Prostate gland (tissue), 2 donors: ENCODE measurements at regions not wholly inside any gene's neighbourhood (a gene's known extent, or its start where the extent isn't known, plus 50 kb on each side); places are given as distances from the start of the nearest gene placed in this dataset.

Experiments
- DNase-seq: peaks from one replicate; pipeline ENCODE4 v3.0.0-alpha.2; 2019; ENCODE audit warnings: low spot score
- H3K27ac ChIP-seq, 2 donors: fragments of 200-600 bp; sonication (generic); 2 replicates each; pipeline ENCODE4 v1.5.1; 2017 to 2019
- H3K27me3 ChIP-seq: fragments of 200-600 bp; sonication (generic); replicated peaks from 2 replicates; pipeline ENCODE4 v1.5.1; 2019; ENCODE audit not compliant: insufficient read depth
- H3K36me3 ChIP-seq, 2 donors: fragments of 200-600 bp; sonication (generic); 1 replicate in 1 of 2; 2 replicates in 1 of 2; pipeline versions ENCODE4 v1.5.1 to v1.8.1; 2017 to 2019
- H3K4me1 ChIP-seq: fragments of 200-600 bp; sonication (generic); replicated peaks from 2 replicates; pipeline ENCODE4 v1.5.1; 2019
- H3K4me3 ChIP-seq, 2 donors: fragments of 200-600 bp; sonication (generic); 2 replicates each; pipeline ENCODE4 v1.5.1; 2017 to 2019
- H3K9me3 ChIP-seq: fragments of 200-600 bp; sonication (generic); 2 replicates; pipeline ENCODE4 v1.5.1; 2017
- CTCF ChIP-seq, 4 experiments: fragments of 200-600 bp in 2 of 4; fragments of 450-650 bp in 2 of 4; sonication (generic) in 2 of 4; IDR thresholded peaks; 1 replicate in 3 of 4; 2 replicates in 1 of 4; pipeline ENCODE4 v1.5.1; 2016 to 2019; ENCODE audit warnings: antibody characterized with exemption in 4 of 4, mild to moderate bottlenecking in 2 of 4, moderate library complexity in 2 of 4
- POLR2A ChIP-seq: fragments of 450-650 bp; IDR thresholded peaks from one replicate; pipeline ENCODE4 v1.6.1; 2016; ENCODE audit warnings: antibody characterized with exemption, mild to moderate bottlenecking
- POLR2AphosphoS5 ChIP-seq: sonication (generic); formaldehyde crosslinking; IDR thresholded peaks from one replicate; pipeline ENCODE4 v1.6.1; 2017; ENCODE audit warnings: antibody characterized with exemption
- WGBS: methylation state at CpG from one replicate; pipeline ENCODE4 v1.1.5; 2018; 5-methylcytosine and 5-hydroxymethylcytosine counted together
- intact Hi-C: fragments of 100-400 bp; cut with DNase I; formaldehyde crosslinking; loops from one replicate; pipeline ENCODE4 v1.14.2; 2022

- Histone ChIP-seq H3K4me1 (no peaks in the 10 kb centered on the region), H3K27me3 (no peaks in the 10 kb centered on the region), H3K9me3 (no peaks in the 10 kb centered on the region), H3K27ac (no peak overlapping the region), H3K36me3 (no peaks in the 10 kb centered on the region), H3K4me3 (no peak overlapping the region)
- DNase-seq = no peak
- intact Hi-C loops = no loop called here
- 82% methylated on average over 5 of the region's 5 CpGs for WGBS
- no peak for TF ChIP-seq POLR2A
- TF ChIP-seq CTCF (IDR thresholded peaks at IDR 0.05) = no peak
- TF ChIP-seq POLR2AphosphoS5 = no peak
Measured at GRCh38 chr2:66137606-66138130, 297.3 kb upstream of the MEIS1 start.

- H3K4me1 ChIP-seq = no peaks in the 10 kb centered on the region
- intact Hi-C loops = no loop called here
- no peak overlapping the region for H3K4me3 ChIP-seq
- H3K27ac ChIP-seq = no peak overlapping the region
- no peaks in the 10 kb centered on the region for H3K36me3 ChIP-seq
- TF ChIP-seq POLR2A (no peak), POLR2AphosphoS5 (no peak), CTCF (IDR thresholded peaks at IDR 0.05) (no peak)
- no peaks in the 10 kb centered on the region for H3K9me3 ChIP-seq
- no peaks in the 10 kb centered on the region for H3K27me3 ChIP-seq
- no peak for DNase-seq
- WGBS = 59% methylated on average over 4 of the region's 4 CpGs
Measured at GRCh38 chr2:66134138-66134701, 300.7 kb upstream of the MEIS1 start.

GRCh38 chr2:66127656-66128055, 307.3 kb upstream of the MEIS1 start:
- Histone ChIP-seq H3K27me3 (no peaks in the 10 kb centered on the region), H3K9me3 (no peaks in the 10 kb centered on the region), H3K36me3 (no peaks in the 10 kb centered on the region), H3K4me3 (no peak overlapping the region), H3K4me1 (no peaks in the 10 kb centered on the region), H3K27ac (no peak overlapping the region)
- WGBS = 92% methylated on average over 6 of the region's 6 CpGs
- TF ChIP-seq POLR2AphosphoS5 = no peak
- no peak for TF ChIP-seq CTCF (IDR thresholded peaks at IDR 0.05)
- no peak for TF ChIP-seq POLR2A
- DNase-seq = no peak
- intact Hi-C loops = no loop called here

- Histone ChIP-seq H3K9me3 (no peaks in the 10 kb centered on the region), H3K27me3 (no peaks in the 10 kb centered on the region), H3K4me3 (no peak overlapping the region), H3K4me1 (no peaks in the 10 kb centered on the region), H3K36me3 (no peaks in the 10 kb centered on the region), H3K27ac (no peak overlapping the region)
- TF ChIP-seq POLR2A = no peak
- no peak for TF ChIP-seq POLR2AphosphoS5
- TF ChIP-seq CTCF (IDR thresholded peaks at IDR 0.05) = no peak
- no peak for DNase-seq
- intact Hi-C loops = no loop called here
- WGBS = 57% methylated on average over 5 of the region's 5 CpGs
Measured at GRCh38 chr2:66127061-66127460, 307.9 kb upstream of the MEIS1 start.

- no peak overlapping the region for H3K27ac ChIP-seq
- no peaks in the 10 kb centered on the region for H3K36me3 ChIP-seq
- intact Hi-C loops = no loop called here
- DNase-seq = no peak
- no peak overlapping the region for H3K4me3 ChIP-seq
- no peaks in the 10 kb centered on the region for H3K4me1 ChIP-seq
- no peaks in the 10 kb centered on the region for H3K27me3 ChIP-seq
- H3K9me3 ChIP-seq = no peaks in the 10 kb centered on the region
- WGBS = 90% methylated on average over 5 of the region's 5 CpGs
- TF ChIP-seq CTCF (IDR thresholded peaks at IDR 0.05) (no peak), POLR2AphosphoS5 (no peak), POLR2A (no peak)
Measured at GRCh38 chr2:66125951-66126350, 309.0 kb upstream of the MEIS1 start.
